ENCODE measurements at regions not wholly inside any gene's neighbourhood (a gene's known extent, or its start where the extent isn't known, plus 50 kb on each side); places are given as distances from the start of the nearest gene placed in this dataset.

- Histone ChIP-seq H3K4me3 (no peak overlapping the region), H3K4me1 (no peaks in the 10 kb centered on the region), H3K27me3 (no peaks in the 10 kb centered on the region), H3K9me3 (peaks cover 0 to 4% (median 0%) of the 10 kb centered on the region in 11 donors), H3K36me3 (no peaks in the 10 kb centered on the region), H3K27ac (no peak overlapping the region)
- intact Hi-C loops (cut with DNase I), result no loop called here
- TF ChIP-seq, protein P1, sequence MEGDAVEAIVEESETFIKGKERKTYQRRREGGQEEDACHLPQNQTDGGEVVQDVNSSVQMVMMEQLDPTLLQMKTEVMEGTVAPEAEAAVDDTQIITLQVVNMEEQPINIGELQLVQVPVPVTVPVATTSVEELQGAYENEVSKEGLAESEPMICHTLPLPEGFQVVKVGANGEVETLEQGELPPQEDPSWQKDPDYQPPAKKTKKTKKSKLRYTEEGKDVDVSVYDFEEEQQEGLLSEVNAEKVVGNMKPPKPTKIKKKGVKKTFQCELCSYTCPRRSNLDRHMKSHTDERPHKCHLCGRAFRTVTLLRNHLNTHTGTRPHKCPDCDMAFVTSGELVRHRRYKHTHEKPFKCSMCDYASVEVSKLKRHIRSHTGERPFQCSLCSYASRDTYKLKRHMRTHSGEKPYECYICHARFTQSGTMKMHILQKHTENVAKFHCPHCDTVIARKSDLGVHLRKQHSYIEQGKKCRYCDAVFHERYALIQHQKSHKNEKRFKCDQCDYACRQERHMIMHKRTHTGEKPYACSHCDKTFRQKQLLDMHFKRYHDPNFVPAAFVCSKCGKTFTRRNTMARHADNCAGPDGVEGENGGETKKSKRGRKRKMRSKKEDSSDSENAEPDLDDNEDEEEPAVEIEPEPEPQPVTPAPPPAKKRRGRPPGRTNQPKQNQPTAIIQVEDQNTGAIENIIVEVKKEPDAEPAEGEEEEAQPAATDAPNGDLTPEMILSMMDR (IDR thresholded peaks at IDR 0.05), result no peak
- DNase-seq, result no peak
- no peak for ATAC-seq
- WGBS, 2 donors, result 55 to 67% methylated on average over 3 of the region's 3 CpGs
Observed at GRCh38 chr3:166171695-166172094, 334.5 kb upstream of the BCHE start.

DNA sequence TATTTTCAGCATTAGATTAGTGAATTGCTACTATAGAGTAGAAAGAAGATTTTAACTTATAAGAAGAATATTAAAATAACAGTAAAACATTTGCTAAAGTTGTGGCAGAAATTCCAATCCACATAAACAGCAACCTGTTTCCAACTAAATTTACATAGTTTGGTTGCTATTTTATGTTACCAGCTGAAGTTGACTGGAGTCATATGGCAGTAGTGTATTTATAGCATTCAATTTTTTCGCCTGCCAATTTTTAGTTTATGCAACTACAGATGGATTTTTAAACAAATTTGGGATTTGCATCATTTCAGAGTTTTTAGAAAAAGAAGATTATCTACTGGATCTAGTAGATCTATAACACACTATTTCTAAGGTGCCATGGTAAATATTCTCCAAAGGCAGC lies 332.5 kb upstream of the BCHE start:
- intact Hi-C loops (cut with DNase I), result no loop called here
- ATAC-seq, result no peak
- Histone ChIP-seq H3K4me1 (no peaks in the 10 kb centered on the region), H3K27me3 (no peaks in the 10 kb centered on the region), H3K4me3 (no peak overlapping the region), H3K36me3 (no peaks in the 10 kb centered on the region), H3K9me3 (peaks cover 0 to 8% (median 0%) of the 10 kb centered on the region in 11 donors), H3K27ac (no peak overlapping the region)
- TF ChIP-seq, protein P1 (IDR thresholded peaks at IDR 0.05), result no peak
- WGBS, 2 donors, result 64 to 71% methylated on average over 1 of the region's 1 CpG
- DNase-seq, result no peak

GRCh38 chr3:166127969-166128368 lies 290.7 kb upstream of the BCHE start:
- DNase-seq (no peak), ATAC-seq (no peak)
- TF ChIP-seq, protein P1 (IDR thresholded peaks at IDR 0.05), result no peak
- Histone ChIP-seq H3K27ac (no peak overlapping the region), H3K4me1 (no peaks in the 10 kb centered on the region), H3K9me3 (peaks cover 0 to 28% (median 11%) of the 10 kb centered on the region in 11 donors), H3K4me3 (no peak overlapping the region), H3K27me3 (no peaks in the 10 kb centered on the region), H3K36me3 (no peaks in the 10 kb centered on the region)
- 68 to 69% methylated on average over 1 of the region's 1 CpG for WGBS, 2 donors
- intact Hi-C loops (cut with DNase I), result no loop called here

GRCh38 chr3:166125179-166125578 lies 288.0 kb upstream of the BCHE start:
- ATAC-seq (no peak), DNase-seq (no peak)
- no peaks in the 10 kb centered on the region for H3K36me3 ChIP-seq
- H3K4me1 ChIP-seq, result no peaks in the 10 kb centered on the region
- no peak overlapping the region for H3K4me3 ChIP-seq
- intact Hi-C loops (cut with DNase I), result no loop called here
- WGBS, 2 donors, result 60 to 68% methylated on average over 2 of the region's 2 CpGs
- H3K9me3 ChIP-seq, result peaks cover 0 to 4% (median 0%) of the 10 kb centered on the region in 11 donors
- TF ChIP-seq, protein P1 (IDR thresholded peaks at IDR 0.05), result no peak
- H3K27ac ChIP-seq, result no peak overlapping the region
- no peaks in the 10 kb centered on the region for H3K27me3 ChIP-seq

GRCh38 chr3:166123576-166123975 lies 286.4 kb upstream of the BCHE start:
- intact Hi-C loops (cut with DNase I), result no loop called here
- no peaks in the 10 kb centered on the region for H3K4me1 ChIP-seq
- TF ChIP-seq, protein P1 (IDR thresholded peaks at IDR 0.05), result no peak
- no peaks in the 10 kb centered on the region for H3K36me3 ChIP-seq
- ATAC-seq, result no peak
- DNase-seq, result no peak
- no peak overlapping the region for H3K4me3 ChIP-seq
- H3K27me3 ChIP-seq, result no peaks in the 10 kb centered on the region
- no peak overlapping the region for H3K27ac ChIP-seq
- H3K9me3 ChIP-seq, result peaks cover 0 to 9% (median 0%) of the 10 kb centered on the region in 11 donors
